ENCODE measurements at regions not wholly inside any gene's neighbourhood (a gene's known extent, or its start where the extent isn't known, plus 50 kb on each side); places are given as distances from the start of the nearest gene placed in this dataset.

DNA sequence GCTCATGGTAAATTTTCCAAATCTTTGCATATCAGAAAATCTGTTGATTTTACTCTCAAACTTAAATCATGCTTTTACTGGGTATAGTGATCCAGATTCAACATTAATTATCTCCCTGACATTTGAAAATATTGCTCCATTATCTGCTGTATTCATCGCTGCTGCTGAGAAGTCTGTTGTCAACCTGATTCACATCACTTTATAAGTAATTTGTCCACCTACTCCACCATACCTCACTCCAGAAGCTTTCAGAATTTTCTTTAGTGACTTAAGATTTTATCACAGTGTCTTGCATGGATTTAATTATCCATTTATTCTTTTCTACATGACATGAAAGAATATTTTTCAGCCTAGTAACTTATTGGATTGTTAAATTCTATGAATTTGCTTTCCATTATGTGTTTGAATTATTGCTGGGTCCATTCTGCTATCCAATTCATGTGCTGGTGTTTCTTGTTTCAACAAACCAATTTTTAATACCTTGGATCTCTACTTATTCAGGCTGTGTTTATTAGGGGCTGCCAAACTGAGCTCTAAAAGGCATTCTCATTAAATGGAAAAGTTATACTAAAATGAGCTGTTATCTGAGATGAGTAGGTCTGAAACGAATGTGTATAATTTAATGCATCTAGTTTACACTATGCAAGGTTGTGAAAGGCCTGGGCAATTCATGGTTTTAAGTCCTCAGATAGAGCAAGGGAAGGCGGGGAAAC, 519.3 kb upstream of the CDH11 start:
- TF ChIP-seq, protein P1, sequence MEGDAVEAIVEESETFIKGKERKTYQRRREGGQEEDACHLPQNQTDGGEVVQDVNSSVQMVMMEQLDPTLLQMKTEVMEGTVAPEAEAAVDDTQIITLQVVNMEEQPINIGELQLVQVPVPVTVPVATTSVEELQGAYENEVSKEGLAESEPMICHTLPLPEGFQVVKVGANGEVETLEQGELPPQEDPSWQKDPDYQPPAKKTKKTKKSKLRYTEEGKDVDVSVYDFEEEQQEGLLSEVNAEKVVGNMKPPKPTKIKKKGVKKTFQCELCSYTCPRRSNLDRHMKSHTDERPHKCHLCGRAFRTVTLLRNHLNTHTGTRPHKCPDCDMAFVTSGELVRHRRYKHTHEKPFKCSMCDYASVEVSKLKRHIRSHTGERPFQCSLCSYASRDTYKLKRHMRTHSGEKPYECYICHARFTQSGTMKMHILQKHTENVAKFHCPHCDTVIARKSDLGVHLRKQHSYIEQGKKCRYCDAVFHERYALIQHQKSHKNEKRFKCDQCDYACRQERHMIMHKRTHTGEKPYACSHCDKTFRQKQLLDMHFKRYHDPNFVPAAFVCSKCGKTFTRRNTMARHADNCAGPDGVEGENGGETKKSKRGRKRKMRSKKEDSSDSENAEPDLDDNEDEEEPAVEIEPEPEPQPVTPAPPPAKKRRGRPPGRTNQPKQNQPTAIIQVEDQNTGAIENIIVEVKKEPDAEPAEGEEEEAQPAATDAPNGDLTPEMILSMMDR (IDR thresholded peaks at IDR 0.05), result no peak
- no peak for TF ChIP-seq EZH2 (IDR thresholded peaks at IDR 0.05; ENCODE audit: borderline replicate concordance, insufficient read depth, low read depth, low read length, poor library complexity, severe bottlenecking)
